ENCODE measurements at regions not wholly inside any gene's neighbourhood (a gene's known extent, or its start where the extent isn't known, plus 50 kb on each side); places are given as distances from the start of the nearest gene placed in this dataset.
"Not testable (repeated sequence)": the region's sequence is repeated elsewhere in the genome, so short reads cannot be mapped to it uniquely, and the experiment has no call there.

- peak; percentile 55 for DNase-seq
These were observed 152.2 kb downstream of the TRIM27 start for GRCh38 chr6:28771401-28772267.

DNA sequence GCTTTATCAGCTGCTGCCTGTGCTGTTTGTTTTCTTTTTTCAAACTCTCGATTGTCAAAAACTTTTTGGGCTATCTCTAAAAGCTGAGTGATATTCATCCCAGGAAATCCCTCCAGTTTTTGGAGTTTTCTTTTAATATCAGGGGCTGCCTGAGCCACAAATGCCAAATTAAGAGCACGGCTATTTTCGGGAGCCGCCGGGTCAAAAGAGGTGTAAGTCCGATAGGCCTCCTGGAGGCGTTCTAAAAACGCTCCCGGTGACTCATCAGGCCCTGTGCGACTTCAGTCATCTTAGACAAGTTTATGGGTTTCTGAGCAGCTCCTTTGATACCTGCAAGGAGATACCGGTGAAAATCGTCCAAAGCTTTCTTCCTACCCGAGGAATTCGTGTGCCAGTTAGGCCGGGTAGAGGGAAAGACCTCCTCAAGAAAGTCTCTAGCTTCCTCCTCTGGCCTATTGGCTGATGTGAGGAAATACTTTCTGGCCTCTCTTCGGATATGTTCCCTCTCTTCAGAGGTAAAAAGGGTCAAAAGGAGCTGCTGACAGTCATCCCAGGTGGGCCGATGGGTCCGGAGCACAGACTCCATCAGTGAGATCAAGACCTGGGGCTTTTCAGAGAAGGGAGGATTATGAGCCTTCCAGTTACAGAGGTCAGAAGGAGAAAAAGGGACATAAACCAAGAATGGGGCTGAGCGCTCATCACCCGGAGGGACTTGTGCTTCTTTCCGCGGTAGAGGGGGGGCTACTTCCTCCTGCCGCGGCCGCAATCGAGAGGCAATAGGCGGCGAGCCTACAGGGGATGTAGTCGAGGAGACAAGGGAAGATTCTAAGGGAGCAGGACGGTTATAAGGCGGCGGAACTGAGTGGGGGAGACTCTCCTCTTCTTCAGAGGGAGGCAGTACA, 151.1 kb downstream of the TRIM27 start:
- no peak for DNase-seq

GRCh38 chr6:28774292-28775051, 149.3 kb downstream of the TRIM27 start:
- DNase-seq = no peak

DNA sequence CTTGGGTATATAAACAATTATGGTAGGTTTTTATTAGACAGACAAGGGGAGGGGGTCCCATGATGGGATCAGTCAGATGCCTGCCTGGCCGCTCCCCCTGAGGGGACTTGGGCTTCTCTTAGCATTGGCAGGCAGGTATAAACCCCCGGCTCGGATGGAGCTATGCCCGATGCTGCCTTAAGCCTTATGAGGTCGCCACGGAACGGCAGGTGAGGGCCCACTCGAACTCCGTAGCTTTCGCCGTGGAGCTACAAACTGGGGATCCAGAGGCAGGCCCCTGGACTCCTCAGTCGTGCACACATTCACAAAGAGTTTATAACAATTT, 148.8 kb downstream of the TRIM27 start:
- DNase-seq = no peak

DNA sequence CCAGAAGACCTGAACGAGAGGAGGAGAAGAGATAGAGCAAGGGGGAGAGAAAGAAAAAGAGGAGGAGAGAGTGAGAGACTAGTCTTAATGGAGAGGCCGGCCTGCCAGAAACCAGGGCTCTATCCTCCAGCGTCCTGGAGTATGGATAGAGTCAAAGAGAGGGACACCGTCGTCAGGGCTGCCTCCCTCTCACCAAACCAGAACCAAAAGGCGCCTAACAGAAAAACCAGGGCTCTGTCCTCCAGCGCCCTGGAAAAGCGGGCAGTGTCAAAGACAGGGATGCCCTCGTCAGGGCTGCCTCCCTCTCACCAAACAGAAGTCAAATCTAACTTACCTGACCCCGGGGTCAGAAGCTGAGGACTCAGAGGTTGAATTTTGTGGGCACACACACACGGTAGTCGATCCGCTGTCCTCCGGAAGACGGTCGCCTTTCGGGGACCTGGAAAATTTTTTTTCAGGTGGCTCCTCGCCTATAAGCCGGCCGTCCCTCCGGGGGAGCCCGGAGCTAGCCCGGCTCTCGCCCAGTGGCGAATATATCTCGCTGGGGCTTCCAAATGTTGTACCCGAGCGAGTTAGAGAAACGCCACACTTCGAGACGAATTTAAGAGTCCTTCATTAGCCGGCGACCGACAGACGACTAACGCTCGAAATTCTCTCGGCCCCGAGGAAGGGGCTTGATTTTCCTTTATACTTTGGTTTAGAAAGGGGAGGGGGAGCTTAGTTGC, 148.2 kb downstream of the TRIM27 start:
- no peak for DNase-seq

DNA sequence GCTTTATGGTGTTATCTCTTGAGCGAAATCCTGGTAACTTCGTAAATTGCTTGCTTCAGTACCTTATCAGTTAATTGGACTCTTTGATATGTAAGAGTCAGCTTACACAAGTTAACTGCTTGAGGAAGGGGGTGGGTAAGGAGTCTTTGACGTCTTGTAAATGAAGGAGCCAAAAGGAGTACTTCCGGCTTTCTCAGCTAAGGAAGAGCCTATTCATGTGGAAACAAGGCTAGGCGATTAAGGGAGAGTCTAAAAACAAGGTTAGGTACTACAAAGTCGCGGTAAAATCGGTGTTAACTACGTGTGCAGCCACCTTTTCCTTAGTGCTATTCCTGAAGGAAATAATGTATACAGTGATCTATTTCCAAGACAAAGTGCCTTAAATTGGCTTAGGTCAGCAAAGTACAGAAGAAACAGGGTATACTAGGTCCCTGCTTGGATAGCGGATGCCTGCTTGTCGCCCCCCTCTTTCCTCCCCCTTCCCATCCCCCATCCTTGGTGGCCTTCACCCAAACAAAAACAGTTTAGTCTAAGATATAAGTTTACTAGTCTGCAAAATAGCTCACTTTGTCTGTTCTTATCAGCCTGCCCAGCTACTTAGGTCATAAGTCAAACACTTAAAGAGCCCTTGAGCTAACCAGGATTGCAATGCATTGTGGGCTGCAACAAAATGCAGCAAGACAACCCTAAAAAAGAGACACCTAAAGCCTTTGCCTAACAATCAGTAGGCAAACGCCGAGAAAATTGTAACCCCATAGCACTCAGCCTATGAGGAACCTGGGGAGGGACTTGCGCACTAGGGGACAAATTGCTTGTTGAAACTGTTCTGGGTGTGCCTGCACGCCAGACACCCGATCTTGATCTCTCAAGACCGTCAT, 147.3 kb downstream of the TRIM27 start:
- no peak for DNase-seq

GRCh38 chr6:28777147-28777461, 146.7 kb downstream of the TRIM27 start:
- DNase-seq = no peak

DNA sequence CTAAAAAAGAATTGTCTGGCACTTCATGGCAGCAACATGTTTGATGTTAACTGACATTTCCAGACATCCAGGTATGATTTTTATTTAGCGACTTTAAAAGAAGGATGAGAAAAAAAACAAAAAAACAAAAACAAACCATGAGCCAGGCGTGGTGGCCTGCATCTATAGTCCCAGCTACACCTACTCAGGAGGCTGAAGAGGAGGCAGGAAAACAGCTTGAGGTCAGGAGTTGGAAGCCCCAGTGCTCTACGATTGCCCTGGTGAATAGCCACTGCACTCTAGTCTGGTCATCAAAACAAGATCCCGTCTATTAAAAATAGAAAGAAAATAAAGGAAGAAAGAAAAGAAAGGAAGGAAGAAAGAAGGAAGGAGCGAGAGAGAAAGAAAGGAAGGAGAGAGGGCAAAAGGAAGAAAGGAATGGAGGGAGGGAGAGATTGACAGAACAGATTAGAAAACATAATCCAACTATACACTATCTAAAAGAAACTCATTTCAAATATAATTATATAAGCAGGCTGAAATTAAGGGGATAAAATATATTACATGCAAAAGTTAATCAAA, 141.6 kb downstream of the TRIM27 start:
- DNase-seq = no peak

DNA sequence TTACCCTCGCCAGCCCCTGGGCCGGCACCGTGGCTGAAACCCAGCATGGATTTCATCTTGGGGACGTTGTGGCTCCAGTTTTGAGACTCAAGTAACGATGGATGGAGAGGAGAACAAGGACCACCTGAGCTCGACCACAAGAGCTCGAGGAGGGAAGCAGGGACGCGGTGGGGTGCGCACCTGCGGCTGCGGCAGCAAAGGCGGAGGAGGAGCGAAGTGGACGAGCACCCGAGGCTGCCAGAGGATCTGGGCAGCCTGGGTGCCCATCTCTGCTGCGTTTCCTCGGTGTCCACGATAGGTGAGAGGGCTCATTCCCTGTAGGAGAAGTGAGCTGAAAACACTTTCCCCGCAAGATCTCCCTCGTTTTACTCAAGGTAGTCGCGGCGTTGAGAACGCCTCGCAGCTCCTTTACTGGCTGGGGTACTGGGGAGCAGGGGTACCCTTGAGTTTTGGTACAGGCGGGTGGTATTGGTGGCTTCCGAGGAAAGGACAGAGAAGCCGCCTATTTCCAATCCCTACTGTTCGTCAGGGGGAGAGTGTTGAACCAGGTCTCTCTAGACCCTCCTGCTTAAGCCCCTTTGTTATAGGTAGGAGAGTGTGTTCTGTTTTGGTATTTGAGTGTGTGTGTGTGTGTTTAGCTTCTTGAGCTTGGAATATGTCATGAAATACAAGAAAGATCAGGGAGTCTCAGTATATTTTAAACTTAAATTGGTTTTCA, 137.7 kb downstream of the TRIM27 start:
- no peak for DNase-seq

DNA sequence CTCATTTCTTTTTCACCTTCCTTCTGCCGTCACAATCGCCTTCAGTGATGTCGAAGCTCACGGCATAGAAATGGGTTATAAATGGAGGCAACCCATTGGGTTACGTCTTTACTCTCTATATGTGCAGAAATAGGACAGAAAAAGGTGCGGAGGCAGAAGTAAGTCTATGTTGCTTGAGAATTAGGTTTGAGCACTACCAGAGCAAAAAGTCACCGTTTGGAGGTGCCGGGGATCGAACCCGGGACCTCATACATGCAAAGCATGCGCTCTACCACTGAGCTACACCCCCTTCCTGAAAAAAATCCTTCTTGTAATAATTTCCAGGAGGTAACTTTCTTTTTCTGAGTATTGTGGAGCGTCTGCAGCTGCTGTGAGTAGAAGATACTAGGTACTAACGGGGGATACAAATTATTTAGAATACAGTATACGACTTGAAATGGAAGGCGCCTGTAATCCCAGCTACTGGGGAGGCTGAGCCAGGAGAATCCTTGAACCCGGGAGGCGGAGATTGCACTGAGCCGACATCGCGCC, 134.2 kb downstream of the TRIM27 start:
- DNase-seq = peak; percentile 86

DNA sequence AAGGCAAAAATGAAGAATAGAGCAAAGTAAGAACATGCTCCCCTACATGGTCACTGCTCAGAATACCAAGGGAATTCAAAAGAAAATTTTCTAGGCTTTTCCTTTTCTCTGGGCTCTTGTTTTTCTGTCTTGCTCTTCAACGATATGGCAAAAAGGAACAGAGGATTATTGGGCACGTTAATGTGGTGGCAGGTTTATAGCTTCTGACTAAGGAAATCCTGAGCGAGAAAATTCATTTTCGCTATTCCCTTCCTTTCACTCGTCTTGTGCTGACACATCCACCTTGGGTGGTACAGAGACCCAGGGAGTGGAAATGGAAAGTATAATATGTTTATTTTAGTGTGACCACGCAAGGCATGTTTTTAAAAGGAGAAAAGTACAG, 132.8 kb downstream of the TRIM27 start:
- DNase-seq = no peak

DNA sequence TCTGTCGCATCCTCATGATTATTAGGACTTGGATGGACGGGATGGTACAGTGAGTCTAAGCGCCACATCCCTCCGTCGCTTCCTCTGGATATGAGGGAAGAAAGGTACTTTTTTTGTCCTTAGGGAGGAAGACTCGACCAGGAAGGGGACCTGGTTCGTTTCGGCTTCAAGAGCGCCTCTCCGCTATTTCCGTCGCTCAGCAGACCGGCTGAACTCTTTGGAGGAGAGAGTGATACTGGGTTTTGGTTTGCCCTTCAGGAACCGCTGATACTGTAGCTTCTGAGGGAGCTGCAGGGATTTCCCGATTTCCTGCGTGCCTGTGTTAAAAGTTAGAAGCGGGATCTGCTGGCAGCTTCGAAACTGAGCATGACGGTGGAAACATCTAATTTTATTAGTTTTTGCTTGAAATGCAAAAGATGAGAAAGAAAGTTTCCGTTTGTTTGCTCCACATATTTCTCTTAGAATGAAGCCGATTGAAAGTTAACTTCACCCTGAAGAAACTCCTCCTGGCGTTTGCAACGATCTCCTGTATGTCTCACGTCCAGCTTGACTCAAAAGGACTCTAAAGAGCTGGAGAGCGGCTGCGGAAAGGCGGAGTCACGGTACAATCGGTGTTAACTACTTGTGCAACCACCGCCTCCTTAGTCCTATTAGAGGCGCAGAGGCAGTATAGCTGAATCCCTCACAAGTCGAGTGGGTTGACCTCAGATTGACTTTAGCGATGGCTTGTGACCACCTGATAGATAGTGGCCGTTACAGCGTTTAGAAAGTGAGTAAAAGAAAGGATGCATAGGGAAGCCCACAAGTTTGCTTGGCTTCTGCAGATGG, 129.4 kb downstream of the TRIM27 start:
- peak; percentile 83 for DNase-seq

- not testable (repeated sequence) for DNase-seq
These were observed 123.1 kb downstream of the TRIM27 start for GRCh38 chr6:28800647-28801046.

DNA sequence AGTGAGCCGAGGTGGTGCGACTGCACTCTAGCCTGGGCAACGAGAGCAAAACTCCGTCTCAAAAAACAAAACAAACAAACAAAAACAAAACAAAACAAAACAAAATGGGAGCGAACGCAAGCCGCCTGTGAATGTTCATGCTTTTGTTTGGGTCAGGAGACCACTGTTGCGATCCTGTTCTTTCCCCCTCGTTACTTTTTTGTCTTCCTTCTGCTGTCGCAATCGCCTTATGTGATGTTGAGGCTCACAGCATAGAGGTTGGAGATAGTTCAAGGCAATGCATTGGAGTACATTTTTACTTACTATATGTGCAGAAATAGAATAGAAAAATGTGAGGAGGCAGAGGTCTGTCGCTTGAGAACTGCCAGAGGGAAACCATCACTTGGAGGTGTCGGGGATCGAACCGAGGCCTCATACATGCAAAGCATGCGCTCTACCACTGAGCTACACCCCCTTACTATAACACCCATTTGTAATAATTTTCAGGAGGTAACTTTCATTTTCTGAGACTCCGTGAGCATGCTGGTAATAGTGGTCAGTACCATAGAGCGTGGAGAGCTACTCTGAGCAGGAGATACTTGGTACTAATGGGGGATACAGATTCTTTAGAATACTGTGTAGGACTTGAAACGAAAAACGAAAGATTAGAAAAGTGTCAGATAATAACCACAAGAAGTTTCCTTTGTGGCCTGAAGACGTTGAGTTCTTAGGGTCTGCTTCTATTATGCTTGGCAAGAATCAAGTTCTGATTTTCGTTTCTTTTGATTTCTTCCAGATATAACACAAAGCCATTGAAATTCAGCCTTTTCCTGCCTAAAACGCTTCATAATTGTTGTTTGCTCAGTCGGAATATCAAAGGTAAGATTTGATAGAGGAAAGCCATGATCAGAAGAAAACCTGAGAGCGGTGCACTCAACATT, 121.1 kb downstream of the TRIM27 start:
- peak; percentile 71 for DNase-seq

- peak; percentile 45 for DNase-seq
These were observed 120.5 kb downstream of the TRIM27 start for GRCh38 chr6:28803337-28803709.

- DNase-seq = peak; percentile 88
These were observed 116.0 kb downstream of the TRIM27 start for GRCh38 chr6:28807682-28808280.

GRCh38 chr6:28808383-28808782, 115.4 kb downstream of the TRIM27 start:
- DNase-seq = peak; percentile 31

Data from NCI-H82 (cell line).